MG63 (cell line): ENCODE measurements at regions not wholly inside any gene's neighbourhood (a gene's known extent, or its start where the extent isn't known, plus 50 kb on each side); places are given as distances from the start of the nearest gene placed in this dataset.

ENCODE experiments used
- DNase-seq: peaks from one replicate; pipeline ENCODE4 v3.0.0-alpha.2; 2020
- H3K27me3 ChIP-seq: fragments of 250-450 bp; sonication (Bioruptor Pico); 2 replicates; pipeline ENCODE4 v1.5.1; 2020; ENCODE audit warnings: mild to moderate bottlenecking, moderate library complexity
- H3K36me3 ChIP-seq: fragments of 250-450 bp; sonication (Bioruptor Pico); 2 replicates; pipeline ENCODE4 v1.5.1; 2020; ENCODE audit warnings: mild to moderate bottlenecking, moderate library complexity
- H3K4me3 ChIP-seq: fragments of 250-450 bp; sonication (Bioruptor Pico); 2 replicates; pipeline ENCODE4 v1.5.1; 2020; ENCODE audit warnings: mild to moderate bottlenecking, moderate library complexity
- H3K9me3 ChIP-seq: fragments of 250-450 bp; sonication (Bioruptor Pico); 2 replicates; pipeline ENCODE4 v1.5.1; 2020; ENCODE audit warnings: mild to moderate bottlenecking, moderate library complexity

DNA sequence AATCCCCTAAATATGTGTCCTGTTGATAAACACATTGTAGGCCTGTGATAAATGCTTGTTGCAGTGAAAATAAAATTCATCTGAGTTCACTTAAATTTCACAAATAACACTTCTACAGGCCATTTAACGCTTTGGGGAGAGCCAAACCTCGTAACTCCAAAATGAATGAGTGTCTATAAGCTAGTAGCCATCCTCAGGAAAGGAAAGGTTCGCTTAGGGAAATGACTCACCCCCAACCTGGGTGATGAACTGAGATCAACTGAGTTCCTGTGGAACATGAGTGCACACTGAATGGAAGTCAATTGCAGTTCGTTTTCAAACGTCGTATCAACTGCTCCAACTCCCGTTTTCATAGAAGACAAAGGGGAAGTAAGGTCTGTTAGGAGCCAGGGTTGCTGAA is 527.6 kb upstream of the ID2 start:
- no peaks in the 10 kb centered on the region for H3K9me3 ChIP-seq
- DNase-seq: no peak
- H3K36me3 ChIP-seq: no peaks in the 10 kb centered on the region
- no peak overlapping the region for H3K4me3 ChIP-seq
- H3K27me3 ChIP-seq: no peaks in the 10 kb centered on the region

- no peaks in the 10 kb centered on the region for H3K9me3 ChIP-seq
- no peak for DNase-seq
- no peak overlapping the region for H3K4me3 ChIP-seq
- no peaks in the 10 kb centered on the region for H3K27me3 ChIP-seq
- no peaks in the 10 kb centered on the region for H3K36me3 ChIP-seq
Observed at GRCh38 chr2:8154936-8155335, 526.9 kb upstream of the ID2 start.

- no peaks in the 10 kb centered on the region for H3K36me3 ChIP-seq
- no peak for DNase-seq
- no peaks in the 10 kb centered on the region for H3K9me3 ChIP-seq
- H3K4me3 ChIP-seq: no peak overlapping the region
- H3K27me3 ChIP-seq: no peaks in the 10 kb centered on the region
Observed at GRCh38 chr2:8157621-8158430, 524.0 kb upstream of the ID2 start.

DNA sequence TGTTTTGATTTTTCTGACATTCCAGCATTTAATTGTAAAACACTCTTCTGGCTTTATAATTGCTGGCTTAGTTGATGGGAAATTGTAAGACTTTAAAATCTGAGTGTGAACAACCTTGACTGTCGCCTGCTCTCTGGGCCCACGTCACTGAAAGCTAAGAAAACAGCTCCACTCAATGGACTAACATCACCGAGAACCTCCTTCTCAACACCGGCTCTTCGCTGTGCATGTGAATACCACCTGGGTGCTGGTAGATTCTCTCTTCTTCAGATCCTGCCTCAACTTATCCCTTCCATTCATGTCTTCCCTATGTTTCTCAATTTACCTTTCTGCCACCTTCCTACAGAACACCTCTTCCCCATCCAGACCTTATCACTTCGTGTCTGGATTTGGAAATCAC is 523.1 kb upstream of the ID2 start:
- Histone ChIP-seq H3K27me3 (no peaks in the 10 kb centered on the region), H3K4me3 (no peak overlapping the region), H3K36me3 (no peaks in the 10 kb centered on the region), H3K9me3 (no peaks in the 10 kb centered on the region)
- DNase-seq: no peak

GRCh38 chr2:8159211-8159965 is 522.5 kb upstream of the ID2 start:
- Histone ChIP-seq H3K27me3 (no peaks in the 10 kb centered on the region), H3K9me3 (no peaks in the 10 kb centered on the region), H3K36me3 (no peaks in the 10 kb centered on the region), H3K4me3 (no peak overlapping the region)
- no peak for DNase-seq

DNA sequence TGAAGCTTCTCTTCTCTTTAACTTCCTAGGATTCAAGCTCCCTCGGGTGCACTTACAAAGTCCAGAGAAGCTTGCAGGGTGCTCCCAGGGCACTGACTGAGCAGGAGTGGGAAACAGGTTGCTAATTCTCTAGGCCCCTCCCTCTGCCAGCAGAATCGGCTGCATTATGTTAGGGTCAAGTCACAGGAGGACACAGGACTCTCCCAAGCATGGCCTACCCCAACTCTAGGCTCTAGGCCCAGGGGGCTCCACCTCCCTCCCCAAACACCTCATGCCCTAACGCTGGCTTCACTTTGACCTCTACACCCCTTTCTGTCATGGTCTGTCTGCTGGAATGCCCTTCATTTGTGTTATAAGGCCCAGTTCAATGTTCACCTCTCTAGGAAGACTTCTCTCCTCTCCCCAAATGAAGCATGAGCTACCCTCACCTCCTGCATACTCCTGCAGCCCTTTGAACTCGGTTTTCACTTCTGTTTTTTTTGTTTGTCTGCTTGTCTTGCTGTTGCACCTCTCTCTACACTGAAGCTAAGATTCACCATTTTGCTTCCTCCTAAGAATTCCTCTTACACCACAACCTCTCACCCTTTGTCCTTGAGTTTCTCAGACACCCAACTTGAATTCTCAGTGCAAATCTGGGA is 521.8 kb upstream of the ID2 start:
- DNase-seq: no peak
- H3K4me3 ChIP-seq: no peak overlapping the region
- H3K27me3 ChIP-seq: no peaks in the 10 kb centered on the region
- no peaks in the 10 kb centered on the region for H3K9me3 ChIP-seq
- no peaks in the 10 kb centered on the region for H3K36me3 ChIP-seq

GRCh38 chr2:8160959-8161358 is 520.9 kb upstream of the ID2 start:
- no peak overlapping the region for H3K4me3 ChIP-seq
- H3K9me3 ChIP-seq: no peaks in the 10 kb centered on the region
- no peak for DNase-seq
- H3K27me3 ChIP-seq: no peaks in the 10 kb centered on the region
- no peaks in the 10 kb centered on the region for H3K36me3 ChIP-seq

GRCh38 chr2:8162552-8162951 is 519.3 kb upstream of the ID2 start:
- Histone ChIP-seq H3K36me3 (no peaks in the 10 kb centered on the region), H3K27me3 (no peaks in the 10 kb centered on the region), H3K4me3 (no peak overlapping the region), H3K9me3 (no peaks in the 10 kb centered on the region)
- no peak for DNase-seq

DNA sequence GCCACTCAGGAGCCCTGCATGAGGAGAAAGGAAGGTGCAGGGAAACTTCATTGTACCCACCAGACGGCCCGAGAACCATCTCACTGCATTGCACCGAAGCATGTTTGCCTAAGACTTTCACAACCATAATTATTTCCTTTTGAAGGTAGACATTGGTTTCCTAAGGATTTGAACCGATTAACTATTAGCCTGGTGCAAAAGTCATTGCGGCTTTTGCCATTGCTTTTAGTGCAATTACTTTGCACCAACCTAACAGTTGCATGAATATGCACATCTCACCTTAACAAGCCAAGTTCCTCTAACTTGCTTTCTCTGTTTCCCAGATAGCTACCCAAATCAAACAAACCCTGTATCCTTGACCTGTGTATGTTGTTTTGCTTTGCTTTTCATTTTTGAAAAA is 516.3 kb upstream of the ID2 start:
- no peak for DNase-seq
- Histone ChIP-seq H3K4me3 (no peak overlapping the region), H3K9me3 (no peaks in the 10 kb centered on the region), H3K27me3 (no peaks in the 10 kb centered on the region), H3K36me3 (no peaks in the 10 kb centered on the region)

GRCh38 chr2:8168022-8168717 is 513.7 kb upstream of the ID2 start:
- Histone ChIP-seq H3K4me3 (no peak overlapping the region), H3K27me3 (no peaks in the 10 kb centered on the region), H3K36me3 (no peaks in the 10 kb centered on the region), H3K9me3 (no peaks in the 10 kb centered on the region)
- DNase-seq: no peak

DNA sequence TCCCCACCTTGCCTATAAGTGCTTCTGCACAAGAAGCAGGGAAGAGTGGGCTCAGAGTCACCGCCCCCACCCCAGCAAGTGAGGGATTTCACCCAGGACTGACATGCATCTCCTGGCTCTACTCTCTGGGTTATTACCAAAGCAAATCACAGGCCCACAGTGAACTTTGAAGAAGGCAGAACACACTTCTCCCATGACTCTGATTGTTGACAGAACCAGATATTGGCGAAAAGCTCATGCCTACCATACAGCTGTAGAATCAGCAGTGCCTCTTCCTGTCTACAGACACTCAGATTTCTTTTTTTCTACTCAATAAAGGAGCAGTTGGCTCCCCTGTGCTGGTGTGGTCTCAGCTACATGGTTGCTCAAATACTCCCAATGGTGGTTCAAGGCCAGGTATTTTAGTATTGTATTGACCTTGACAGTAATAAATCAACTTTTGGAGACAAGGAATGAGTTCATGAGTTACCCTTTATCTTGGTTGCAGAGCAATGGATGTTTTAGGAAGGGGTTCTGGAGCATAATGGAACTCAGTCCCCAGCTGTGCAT is 512.9 kb upstream of the ID2 start:
- no peaks in the 10 kb centered on the region for H3K27me3 ChIP-seq
- H3K36me3 ChIP-seq: no peaks in the 10 kb centered on the region
- H3K4me3 ChIP-seq: no peak overlapping the region
- H3K9me3 ChIP-seq: no peaks in the 10 kb centered on the region
- no peak for DNase-seq

- peak; percentile 40 for DNase-seq
- Histone ChIP-seq H3K4me3 (no peak overlapping the region), H3K9me3 (no peaks in the 10 kb centered on the region), H3K36me3 (no peaks in the 10 kb centered on the region), H3K27me3 (no peaks in the 10 kb centered on the region)
Observed at GRCh38 chr2:8169443-8169842, 512.4 kb upstream of the ID2 start.

GRCh38 chr2:8170552-8171327 is 511.1 kb upstream of the ID2 start:
- DNase-seq: no peak
- Histone ChIP-seq H3K27me3 (no peaks in the 10 kb centered on the region), H3K4me3 (no peak overlapping the region), H3K36me3 (no peaks in the 10 kb centered on the region), H3K9me3 (no peaks in the 10 kb centered on the region)

- no peaks in the 10 kb centered on the region for H3K36me3 ChIP-seq
- H3K27me3 ChIP-seq: no peaks in the 10 kb centered on the region
- DNase-seq: peak; percentile 19
- H3K9me3 ChIP-seq: no peaks in the 10 kb centered on the region; the same call in 1 of the 2 replicates
- no peak overlapping the region for H3K4me3 ChIP-seq
Observed at GRCh38 chr2:8171608-8172007, 510.2 kb upstream of the ID2 start.

- no peaks in the 10 kb centered on the region for H3K27me3 ChIP-seq
- no peak overlapping the region for H3K4me3 ChIP-seq
- no peaks in the 10 kb centered on the region; the same call in 1 of the 2 replicates for H3K9me3 ChIP-seq
- DNase-seq: no peak
- no peaks in the 10 kb centered on the region for H3K36me3 ChIP-seq
Observed at GRCh38 chr2:8172661-8173060, 509.2 kb upstream of the ID2 start.

- DNase-seq: peak; percentile 69
- Histone ChIP-seq H3K36me3 (no peaks in the 10 kb centered on the region), H3K27me3 (no peaks in the 10 kb centered on the region), H3K4me3 (no peak overlapping the region), H3K9me3 (no peaks in the 10 kb centered on the region; the same call in 1 of the 2 replicates)
Observed at GRCh38 chr2:8174641-8175257, 507.1 kb upstream of the ID2 start.
